ENCODE measurements at regions not wholly inside any gene's neighbourhood (a gene's known extent, or its start where the extent isn't known, plus 50 kb on each side); places are given as distances from the start of the nearest gene placed in this dataset.

DNA sequence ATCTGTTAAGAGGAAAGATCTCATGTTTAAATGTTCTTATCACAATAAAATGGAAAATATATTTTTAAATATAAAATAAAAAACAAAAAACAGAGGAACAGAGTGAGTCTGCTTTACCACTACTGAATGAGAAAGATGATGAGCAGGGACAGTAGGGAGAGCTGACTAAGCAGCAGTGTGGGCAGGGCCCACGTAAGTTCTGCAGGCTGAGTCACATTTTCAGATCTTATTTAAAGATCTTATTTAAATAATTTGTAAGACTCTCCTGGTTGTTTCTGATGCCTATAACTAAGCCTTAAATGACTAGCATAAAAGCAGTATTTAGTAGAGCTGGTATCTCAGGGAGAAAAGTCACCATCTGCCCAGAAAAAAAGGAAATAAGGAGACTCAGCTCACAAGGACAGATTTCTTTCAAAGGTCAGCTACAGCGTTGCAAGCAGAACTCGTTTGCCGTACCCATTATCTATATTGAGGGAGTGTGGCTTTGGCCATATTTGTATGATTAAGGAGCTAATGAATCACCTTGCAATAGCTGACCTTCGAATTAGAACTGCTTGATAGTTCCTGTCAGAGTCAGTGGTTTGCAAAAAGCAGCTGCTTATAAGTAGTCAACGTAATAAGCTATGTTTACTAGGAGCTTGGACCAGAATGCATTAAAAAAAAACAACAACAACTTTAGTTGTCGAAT, 322.1 kb upstream of the CHAC2 start:
- peak; percentile 9 for DNase-seq

DNA sequence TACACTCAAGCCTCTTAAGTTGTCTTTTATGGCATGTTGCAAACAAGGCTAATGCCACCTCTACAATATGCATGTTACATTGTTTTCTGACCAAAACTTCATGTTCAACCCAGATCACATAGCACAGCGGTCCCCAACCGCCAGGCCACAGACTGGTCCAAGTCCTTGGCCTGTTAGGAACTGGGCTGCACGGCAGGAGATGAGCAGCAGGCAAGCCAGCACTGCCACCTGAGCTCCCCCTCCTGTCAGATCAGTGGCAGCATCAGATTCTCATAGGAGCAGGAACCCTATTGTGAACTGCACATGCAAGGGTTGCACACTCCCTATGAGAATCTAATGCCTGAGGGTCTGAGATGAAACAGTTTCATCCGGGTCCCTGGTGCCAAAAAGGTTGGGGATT, 324.8 kb upstream of the CHAC2 start:
- DNase-seq: no peak

DNA sequence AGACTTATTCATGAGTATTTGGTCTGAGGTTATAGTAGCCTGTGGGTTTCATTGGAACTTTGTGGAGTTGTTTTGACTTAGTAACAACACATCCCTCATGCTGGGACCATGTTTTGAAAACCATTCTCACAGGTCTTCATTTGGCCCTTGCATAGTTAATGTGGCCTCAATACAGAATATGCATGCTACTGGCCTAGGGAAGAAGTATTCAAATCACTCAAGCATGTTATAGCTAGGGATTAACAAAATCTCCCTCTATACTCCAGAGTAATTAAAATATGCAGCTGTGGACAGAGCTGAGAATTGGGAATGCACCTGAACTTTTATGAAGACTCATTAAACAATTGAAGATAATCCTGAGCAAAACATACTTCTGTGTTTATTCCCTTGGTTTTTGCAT, 325.5 kb upstream of the CHAC2 start:
- no peak for DNase-seq

DNA sequence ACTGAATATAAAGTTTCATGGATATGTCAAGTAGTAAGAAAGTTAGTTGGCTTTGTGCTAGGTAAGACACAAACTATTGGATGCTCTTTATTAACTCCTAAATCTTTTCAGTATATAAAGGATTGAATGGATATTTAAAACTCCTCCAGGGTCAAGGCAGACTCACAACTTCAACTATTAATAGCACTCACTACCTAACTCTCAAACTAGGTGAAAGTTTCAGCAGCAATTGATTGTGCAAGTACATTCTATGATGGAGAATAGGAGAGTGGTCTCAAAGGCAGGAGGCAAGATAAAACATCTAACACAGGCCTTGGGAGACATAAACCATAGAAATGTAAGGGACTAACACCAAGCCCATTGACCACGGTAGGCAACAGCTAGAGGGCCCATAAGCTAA, 328.9 kb upstream of the CHAC2 start:
- DNase-seq: no peak

DNA sequence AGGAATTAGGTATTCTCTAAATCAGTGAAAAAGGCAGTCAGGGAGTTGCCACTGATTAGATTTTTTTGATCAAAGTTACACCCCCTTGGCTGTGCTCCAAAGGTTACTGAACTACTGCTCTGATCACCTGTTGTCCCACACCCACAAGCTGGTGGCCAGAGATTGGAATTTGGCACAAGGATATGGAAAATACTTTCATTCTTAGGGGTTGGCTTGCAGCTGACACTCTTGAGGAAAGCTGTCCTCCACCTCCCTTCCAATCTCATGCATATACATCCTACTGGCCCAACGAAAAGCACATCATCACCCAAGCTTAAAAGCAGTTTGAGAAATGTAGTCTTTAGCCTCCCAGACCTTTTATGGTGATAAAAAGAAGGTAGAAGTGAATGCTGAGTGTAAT, 329.5 kb upstream of the CHAC2 start:
- DNase-seq: no peak

DNA sequence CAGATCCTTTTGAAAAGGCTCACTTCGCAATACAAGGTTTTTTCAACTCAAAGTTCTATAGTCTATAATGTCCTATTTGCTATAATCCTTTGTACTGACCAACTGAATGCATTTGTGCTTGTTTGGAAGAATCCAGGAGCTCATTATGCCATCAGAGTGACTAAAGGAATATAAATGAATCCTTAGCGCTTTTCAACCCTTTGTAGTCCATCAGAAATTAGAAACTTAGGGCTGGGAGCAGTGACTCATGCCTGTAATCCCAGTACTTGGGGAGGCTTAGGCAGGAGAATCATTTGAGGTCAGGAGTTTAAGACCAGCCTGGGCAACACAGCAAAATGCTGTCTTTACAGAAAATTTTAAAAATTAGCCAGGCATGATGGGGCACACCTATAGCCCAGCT, 330.2 kb upstream of the CHAC2 start:
- DNase-seq: no peak

DNA sequence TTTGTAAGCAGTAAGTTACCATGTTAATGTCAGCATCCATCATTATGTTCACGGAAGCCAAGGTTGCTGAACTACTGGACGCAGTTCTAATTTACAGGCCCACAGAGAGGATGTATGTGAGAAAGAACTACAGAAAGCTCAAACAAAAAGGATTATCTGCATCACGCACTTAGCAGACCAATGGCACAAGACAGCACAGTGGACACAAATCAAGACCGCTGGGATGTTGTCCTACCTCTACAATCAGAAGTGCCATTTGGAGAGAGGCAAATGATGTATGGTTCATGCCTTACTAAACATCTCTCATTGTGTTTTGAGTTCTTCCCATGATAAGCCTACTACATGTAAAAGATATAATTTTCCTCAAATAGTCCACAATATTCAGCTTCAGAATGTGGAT, 330.7 kb upstream of the CHAC2 start:
- DNase-seq: no peak

DNA sequence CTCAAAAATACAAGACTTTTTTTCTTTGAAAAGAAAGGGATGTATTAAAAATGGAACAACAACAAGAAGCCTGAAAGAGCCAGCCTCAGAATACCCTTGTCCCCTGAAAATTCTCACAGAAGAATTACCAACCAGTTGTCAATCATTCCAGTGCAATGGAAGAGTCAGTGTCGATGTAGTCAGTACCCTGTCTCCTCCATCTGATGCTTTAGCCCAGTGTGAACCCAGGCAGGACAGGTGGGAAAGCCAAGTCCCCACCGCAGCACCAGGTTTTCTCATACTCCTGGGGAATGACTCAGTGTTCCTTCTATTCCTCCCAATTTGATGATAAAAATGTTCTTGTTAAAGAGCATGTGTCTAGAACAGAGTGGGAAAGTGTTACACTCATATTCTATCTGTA, 332.0 kb upstream of the CHAC2 start:
- no peak for DNase-seq

DNA sequence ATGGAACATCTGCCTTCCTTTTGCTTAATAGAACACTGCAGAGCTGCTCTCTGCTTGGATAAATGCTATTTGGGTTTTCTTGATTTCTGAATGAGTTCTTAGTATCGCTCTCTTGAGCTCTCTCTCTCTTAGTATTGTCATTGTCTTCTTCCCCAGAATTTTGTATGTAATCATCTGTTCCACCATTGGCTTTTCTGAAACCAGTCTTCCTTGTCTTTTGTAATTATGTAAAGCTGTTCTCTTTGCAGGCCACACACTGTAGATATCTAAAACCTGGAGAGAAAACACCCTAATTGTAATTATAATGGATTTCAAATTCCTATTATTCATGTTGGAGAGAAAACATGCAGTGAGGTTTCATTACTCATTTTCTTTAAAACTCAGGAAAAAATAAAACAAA, 333.1 kb upstream of the CHAC2 start:
- no peak for DNase-seq

DNA sequence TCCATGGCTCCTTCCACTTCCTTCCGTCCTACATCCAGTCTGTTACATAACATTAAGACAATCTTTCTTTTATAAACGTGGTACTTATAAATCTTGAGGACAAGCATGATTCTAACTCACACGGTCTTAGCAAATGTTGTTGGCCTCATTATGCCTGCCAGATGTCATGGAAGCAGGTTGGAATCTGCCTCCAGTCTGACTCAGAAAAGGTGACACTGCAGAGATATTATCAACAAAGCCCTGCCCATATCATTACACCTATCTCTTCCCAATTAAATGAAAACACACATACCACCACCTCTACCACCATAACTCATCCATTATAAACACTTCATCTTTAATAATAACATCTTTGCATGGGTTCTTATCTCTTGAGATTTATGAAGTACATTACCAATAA, 334.7 kb upstream of the CHAC2 start:
- DNase-seq: no peak

DNA sequence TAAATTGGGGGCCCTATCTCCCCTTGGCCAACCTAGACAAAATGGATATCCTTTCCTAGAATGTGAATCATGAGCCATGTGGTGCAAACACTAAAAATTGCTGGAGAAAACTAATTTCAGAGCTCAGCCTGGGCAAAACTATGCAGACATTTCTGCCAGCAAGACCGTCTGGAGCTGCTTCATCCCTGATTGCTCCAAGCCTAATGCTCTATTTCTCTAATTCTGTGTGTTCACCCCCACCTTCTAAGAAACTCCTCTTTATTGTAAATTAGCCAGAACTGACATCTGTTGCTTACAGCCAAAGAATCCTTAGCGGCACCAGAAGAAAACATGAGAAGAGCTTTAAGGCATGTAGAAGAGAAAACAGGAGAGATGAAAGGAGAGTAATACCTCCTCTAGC, 337.7 kb upstream of the CHAC2 start:
- DNase-seq: no peak

DNA sequence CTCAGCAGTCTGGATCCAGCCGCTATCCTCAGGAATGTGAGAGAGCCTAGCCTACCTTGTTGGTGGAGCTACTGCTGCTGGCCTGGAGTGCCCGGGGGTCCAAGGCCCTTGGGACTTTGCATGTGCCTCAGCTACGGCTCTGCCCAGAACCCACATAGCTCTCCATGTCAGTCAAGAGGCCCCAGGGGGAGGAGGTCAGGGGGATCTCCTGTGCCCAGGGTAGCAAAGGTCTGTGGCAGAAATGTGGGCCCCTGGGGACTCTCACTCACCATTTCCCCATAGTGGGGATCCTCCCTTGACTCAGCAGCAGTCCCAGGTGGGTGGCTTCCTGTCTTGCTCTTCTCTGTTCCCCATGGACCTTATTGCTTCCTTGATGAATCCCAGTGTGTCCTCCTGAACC, 342.7 kb upstream of the CHAC2 start:
- no peak for DNase-seq

DNA sequence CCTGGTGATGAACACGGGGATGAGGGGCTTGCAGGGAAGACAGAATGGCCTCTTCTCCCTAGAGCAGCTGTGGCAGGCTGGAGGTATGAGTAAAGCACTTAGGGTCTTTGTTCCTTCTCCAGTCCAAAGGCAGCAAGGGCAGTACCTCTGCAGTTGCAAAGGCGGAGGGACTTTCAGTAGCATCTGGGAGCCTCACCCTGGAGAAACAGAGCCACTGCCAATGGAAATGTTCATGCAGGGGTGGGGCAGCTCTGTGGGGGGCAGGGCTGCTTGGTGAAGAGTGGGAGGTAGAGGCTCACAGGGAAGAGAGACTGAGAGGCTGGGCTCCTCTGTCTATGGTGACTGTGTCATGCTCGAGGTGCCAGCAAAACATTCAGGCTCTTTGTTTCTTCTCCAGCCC, 344.1 kb upstream of the CHAC2 start:
- DNase-seq: no peak

DNA sequence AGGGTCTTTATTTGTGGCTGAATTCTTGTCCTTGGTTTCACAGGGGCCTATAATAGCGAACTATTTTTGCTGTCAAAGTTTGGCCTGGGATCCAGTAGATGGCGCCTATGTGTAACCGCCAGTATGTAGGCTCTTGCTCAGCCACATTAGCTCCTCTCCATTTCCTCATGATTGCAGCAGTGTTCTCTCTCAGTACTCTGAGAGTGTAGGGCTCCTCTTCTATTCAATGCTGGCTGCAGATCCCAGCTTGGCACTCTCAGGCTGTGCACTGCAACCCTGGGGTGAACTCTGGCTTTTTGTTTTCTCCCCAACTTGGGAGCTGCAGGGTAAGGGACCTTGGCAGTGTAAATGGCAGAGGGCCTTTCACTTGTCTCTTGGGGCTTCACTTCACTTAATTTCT, 344.6 kb upstream of the CHAC2 start:
- peak; percentile 6 for DNase-seq

DNA sequence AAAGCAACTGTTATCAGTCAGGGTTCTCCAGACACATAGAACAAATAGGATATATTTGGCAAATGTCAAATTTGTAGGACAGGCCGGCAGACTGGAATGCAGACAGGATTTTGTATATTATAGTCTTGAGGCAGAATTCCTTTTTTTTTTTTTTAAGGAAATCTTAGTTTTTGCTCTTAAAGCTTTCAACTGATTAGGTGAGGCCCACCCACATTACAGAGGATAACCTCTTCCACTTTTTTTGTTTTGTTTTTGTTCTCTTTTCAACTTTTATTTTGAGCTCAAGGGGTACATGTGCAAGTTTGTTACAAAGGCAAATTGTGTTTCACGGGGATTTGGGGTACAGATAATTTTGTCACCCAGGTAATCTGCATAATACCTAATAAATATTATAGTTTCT, 350.2 kb upstream of the CHAC2 start:
- DNase-seq: no peak

DNA sequence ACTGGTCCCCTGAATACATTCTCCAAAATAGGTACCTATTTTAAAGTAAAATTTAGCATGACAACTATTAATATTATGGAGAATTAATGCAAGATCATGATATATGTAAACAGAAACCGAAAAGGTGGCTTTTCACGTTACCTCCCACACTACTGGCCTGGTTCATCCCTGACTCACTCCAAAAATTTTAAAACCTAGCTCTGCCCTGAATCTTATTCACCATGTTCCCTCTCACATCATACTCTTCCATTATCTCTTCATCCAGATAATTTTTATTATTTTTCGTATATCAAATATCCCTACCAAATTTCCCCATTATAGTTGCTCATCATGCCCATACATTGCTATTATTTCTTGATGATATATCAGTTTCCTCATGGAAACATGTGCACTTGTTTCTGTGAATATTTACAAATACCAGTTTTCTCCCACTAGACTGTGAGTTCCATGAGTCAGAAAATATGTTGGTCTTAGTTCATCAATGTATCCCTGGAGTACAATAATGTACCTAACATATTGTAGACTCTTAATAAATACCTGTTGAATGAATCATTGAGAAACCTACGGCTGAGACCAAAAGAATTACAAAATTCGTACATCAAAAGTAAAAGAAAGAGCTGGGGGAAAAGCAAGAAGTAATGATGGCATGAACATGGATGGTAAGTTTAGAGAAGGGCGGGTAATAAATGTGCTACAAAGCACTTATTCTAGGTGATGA, 360.1 kb upstream of the CHAC2 start:
- no peak for DNase-seq

DNA sequence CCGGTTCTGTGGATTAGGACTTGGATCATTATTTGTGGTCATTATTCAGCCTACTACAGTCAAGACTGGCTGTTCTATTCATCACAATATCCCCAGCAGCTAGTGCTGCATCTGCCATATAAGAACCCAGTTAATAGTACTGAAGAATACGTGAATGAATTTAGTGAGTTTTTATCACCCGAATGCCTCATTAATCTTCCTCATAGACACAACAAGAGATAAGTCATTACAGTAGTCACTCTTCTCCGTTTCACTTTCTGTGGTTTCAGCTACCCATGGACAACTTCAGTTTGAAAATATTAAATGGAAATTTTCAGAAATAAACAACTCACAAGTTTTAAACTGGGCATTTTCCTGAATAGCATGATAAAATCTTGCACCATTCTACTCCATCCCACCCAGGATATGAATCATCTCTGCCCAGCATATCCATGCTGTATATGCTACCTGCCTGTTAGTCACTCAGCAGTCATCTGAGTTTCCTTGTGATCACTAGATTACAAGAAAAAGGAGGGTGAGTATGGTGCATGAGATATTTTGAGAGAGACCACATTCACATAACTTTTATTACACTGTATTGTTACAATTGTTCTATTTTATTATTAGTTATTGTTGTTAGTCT, 363.7 kb upstream of the CHAC2 start:
- no peak for DNase-seq

DNA sequence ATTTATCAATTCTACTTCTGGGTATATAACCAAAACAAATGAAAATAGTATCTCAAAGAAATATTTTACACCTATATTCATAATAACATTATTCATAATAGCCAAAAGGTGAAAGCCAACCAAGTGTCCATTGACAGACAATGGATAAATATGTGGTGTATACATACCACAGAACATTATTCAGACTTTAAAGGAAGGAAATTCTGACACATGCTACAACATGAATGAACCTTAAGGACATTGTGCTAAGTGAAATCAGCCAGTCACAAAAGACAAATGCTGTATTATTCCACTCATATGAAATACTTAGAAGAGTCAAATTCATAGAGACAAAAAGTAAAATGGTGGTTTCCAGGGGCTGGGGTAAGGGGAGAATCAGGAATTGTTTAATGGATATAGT, 370.5 kb upstream of the CHAC2 start:
- DNase-seq: no peak

DNA sequence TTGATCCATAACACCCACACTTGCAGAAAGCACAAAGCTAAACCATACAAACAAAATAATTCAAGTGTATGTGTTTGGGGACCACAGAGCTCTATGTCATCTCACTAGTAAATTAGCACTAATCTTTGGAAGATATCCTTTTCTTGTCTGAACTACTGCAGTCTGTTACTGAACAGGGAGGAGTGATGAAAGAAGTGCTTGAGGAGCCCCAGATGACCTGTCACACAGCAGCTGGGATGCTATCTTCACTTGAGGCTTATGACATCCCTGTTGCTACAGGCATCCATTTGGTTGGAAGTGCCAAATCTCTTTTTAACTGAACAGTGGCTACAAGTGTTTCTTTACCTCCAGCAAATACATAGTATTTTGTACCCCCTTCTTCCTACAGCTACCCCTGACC, 386.3 kb upstream of the CHAC2 start:
- no peak for DNase-seq

DNA sequence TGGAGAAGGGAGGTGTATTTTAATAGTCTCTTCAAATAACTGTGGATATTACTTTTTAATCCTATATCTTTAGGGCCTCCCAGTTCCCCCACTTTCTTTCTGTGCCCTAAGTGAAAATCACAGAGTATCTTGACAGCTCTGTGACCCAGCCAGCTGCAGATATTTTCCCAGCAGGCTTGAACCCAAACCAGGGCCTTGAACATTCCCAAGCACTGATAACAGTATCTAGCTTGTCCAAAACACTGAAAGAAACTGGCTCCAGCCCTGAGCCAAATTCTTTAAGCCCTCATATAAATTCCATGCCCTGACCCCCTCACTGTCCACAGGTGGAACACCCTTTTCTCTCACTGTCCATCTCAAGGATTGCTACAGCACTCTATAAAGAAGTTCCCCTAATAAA, 388.1 kb upstream of the CHAC2 start:
- no peak for DNase-seq

DNA sequence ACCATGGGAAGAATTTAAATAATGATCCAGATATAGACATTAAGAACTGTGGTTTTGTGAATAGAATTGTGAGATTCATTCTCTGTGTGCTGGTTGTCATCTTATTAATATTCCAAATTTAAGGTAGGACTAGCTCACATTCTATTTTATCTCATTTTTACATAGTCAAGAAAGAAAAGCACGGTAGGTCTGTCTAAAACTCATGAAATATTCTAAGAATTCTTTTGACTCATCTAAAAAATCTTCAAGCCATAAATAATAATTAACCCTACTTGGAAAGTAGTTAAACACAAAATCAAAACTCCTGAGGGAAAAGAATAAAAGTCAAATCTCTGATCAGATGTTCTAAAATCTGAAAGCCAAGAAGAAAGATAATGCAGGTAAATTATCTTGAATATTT, 388.8 kb upstream of the CHAC2 start:
- no peak for DNase-seq

DNA sequence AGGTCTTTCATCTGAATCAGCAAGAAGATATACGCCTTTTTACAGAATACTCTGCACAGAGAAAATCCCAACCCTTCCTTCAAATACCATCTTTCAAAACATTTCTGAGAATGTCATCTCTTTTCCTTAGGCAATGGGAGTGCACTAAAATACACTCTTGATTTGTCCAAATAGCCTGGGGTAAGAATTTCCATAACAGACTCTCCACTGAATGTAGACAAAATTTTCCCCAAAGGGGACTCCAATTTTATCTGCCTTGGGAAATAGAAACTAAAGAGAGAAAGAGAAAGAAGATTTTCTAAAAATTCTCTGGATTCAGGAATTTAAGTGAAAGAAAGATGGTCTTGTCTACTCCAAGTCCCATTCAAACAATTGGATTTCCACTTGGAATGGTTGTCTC, 394.5 kb upstream of the CHAC2 start:
- DNase-seq: no peak

DNA sequence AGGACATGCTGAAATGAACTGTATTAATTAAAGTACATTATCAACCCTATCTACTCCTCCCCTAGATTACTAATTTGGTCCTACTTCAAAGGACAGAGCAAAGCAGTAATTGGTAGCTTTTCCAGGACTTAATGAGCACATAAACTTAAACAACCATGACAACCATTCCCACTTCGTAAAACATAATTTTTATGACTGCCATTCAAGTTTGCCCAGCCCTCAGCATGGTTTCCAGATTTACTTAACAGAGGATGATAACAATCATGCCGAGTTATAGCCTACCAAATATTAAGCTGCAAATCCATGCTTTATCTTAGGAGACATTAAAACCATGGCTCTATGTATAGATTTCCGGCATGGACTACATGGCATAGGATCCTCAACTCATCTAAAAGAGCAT, 401.1 kb upstream of the CHAC2 start:
- DNase-seq: no peak

DNA sequence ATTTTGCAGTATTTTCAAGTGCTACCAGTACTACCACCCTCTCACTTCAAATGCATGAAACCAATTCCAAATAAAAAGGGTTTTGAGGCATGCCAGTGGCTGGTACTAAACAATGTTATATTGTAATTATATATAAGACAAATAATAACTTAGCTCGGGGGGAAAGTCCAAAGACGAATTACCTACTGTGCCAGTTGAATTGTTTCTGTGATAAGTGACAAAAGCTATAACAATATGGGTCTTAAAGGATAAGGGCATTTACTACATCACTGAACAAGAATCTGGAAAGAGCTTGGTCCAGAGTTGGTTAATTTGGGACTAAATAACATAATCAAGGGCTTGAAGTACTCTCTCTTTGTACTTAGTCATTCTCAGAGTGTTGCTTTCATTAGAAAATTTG, 404.7 kb upstream of the CHAC2 start:
- DNase-seq: no peak

Measured in suppressor macrophage treated with lipopolysaccharide for 4 hours (primary cell).